GM12864 (cell line): ENCODE measurements at regions not wholly inside any gene's neighbourhood (a gene's known extent, or its start where the extent isn't known, plus 50 kb on each side); places are given as distances from the start of the nearest gene placed in this dataset.

Source experiments
- DNase-seq: peaks from one replicate; pipeline ENCODE4 v3.0.0-alpha.2; 2011; ENCODE audit warnings: low read depth
- H3K4me3 ChIP-seq: 2 replicates; pipeline ENCODE4 v1.5.1; 2011; ENCODE audit warnings: mild to moderate bottlenecking, low read depth, low read length, control low read depth
- CTCF ChIP-seq: IDR thresholded peaks from 2 replicates; pipeline ENCODE4 v1.5.1; 2011; ENCODE audit warnings: low read depth, mild to moderate bottlenecking, moderate library complexity, low read length, control low read depth, inconsistent platforms; ENCODE audit errors: missing control alignments

- DNase-seq, result no peak
- no peak for TF ChIP-seq CTCF
- no peak overlapping the region for H3K4me3 ChIP-seq
Observed at GRCh38 chr6:132932588-132932987, 118.2 kb downstream of the RPS12 start.

GRCh38 chr6:132933090-132933489 lies 118.7 kb downstream of the RPS12 start:
- no peak for TF ChIP-seq CTCF
- H3K4me3 ChIP-seq, result no peak overlapping the region
- no peak for DNase-seq

- no peak for TF ChIP-seq CTCF
- no peak for DNase-seq
Observed at GRCh38 chr6:132934496-132934895, 120.1 kb downstream of the RPS12 start.

DNA sequence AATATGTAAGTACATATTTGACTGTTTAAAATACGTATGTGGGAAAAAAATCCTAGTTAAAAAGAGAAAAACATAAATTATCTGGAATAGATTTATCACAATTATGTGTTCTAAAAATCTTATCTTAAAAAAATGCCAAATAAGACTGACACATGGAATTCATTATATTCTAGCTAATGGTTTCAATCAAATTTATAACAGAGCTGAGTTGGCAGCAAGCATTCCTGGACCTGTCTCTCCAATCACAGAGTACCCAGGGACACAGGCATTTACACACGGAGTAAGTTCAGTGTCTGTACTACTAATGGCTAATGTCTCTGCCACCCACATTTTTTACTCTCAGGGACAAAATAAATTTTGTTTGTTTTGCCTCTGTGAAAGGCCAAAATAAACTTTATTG lies 122.3 kb downstream of the RPS12 start:
- H3K4me3 ChIP-seq, result no peak overlapping the region
- no peak for DNase-seq
- no peak for TF ChIP-seq CTCF

More at GRCh38 chr6:132934496-132934895, 120.1 kb downstream of the RPS12 start:
- no peak overlapping the region for H3K4me3 ChIP-seq

- DNase-seq, result no peak
- no peak overlapping the region for H3K4me3 ChIP-seq
- TF ChIP-seq CTCF, result peak; percentile 61
Observed at GRCh38 chr6:132937466-132937906, 123.1 kb downstream of the RPS12 start.

GRCh38 chr6:132948889-132949288 lies 134.5 kb downstream of the RPS12 start:
- no peak for DNase-seq
- TF ChIP-seq CTCF, result no peak
- H3K4me3 ChIP-seq, result no peak overlapping the region

- H3K4me3 ChIP-seq, result no peak overlapping the region
- DNase-seq, result no peak
- no peak for TF ChIP-seq CTCF
Observed at GRCh38 chr6:132950566-132950965, 136.2 kb downstream of the RPS12 start.
